ENCODE measurements at regions not wholly inside any gene's neighbourhood (a gene's known extent, or its start where the extent isn't known, plus 50 kb on each side); places are given as distances from the start of the nearest gene placed in this dataset.

DNA sequence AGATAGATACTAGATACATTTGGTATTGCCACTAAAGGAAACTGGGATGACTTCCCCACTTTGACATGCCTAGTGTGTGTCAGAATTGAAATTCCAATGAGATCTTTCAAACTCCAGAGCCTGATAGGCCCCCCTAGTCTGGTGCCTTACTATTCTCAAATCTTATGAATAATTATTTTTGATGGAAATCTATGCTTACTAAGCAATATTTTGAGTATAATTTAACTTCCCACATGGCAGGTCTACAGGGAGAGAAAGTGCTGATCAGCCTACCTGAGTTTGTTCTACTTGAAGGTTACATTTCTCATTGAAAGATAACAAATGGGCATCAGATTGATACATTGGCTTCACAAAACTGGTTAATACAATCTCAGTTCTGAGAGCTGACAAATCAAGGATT is 415.7 kb upstream of the BOD1L1 start (continued):
- TF ChIP-seq EZH2 (IDR thresholded peaks at IDR 0.05; ENCODE audit: low read depth, low read length, severe bottlenecking): no peak
- no peak for TF ChIP-seq CBX5 (IDR thresholded peaks at IDR 0.05; ENCODE audit: low read depth, low read length)

DNA sequence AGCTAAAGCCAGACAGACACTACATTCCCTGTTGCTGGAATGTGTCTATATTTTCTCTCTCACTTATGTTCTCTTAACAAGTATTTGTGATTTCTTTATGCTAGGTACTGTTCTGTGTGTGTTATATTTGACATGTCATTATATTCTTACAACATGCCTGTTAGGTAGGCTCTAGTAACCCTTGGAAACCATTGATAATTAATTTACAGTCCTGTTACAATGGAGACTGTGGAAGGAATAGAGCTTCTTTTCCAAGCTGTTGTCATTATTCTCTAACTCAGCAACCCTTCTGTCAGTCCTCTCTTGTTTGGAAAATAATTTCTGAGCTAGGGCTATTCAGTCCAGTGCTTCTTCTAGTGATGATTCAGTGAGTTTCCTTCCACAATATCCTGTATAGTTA is 419.1 kb upstream of the BOD1L1 start:
- no peak for DNase-seq (ENCODE audit: low read depth in 1 of 2, low spot score in 2 of 2)
- H3K9me3 ChIP-seq (ENCODE audit: insufficient read depth in 2 of 2, low read depth in 1 of 2, low read length in 1 of 2): no peaks in the 10 kb centered on the region
- no peak overlapping the region for H3K14ac ChIP-seq (ENCODE audit: insufficient read length)
- peaks cover 0 to 1% (median 0%) of the 10 kb centered on the region in 4 experiments; a peak in 1 of 7 replicates for H3K27me3 ChIP-seq (replicated peaks in 1 of 4; ENCODE audit: control insufficient read depth in 3 of 4, extremely low read depth in 1 of 4, insufficient read depth in 3 of 4, low read length in 3 of 4)
- no peak overlapping the region for H2BK15ac ChIP-seq (ENCODE audit: low read length)
- no peak overlapping the region for H4K8ac ChIP-seq (ENCODE audit: extremely low read depth, insufficient read depth, low read length)
- no peak overlapping the region for H2AFZ ChIP-seq (ENCODE audit: low read length)
- H3K36me3 ChIP-seq (ENCODE audit: control insufficient read depth in 2 of 4, insufficient read depth in 4 of 4, low read length in 3 of 4): no peaks in the 10 kb centered on the region
- no peak overlapping the region for H4K5ac ChIP-seq (ENCODE audit: insufficient read length, low read depth, low read length)
- no peak overlapping the region for H3K18ac ChIP-seq (ENCODE audit: extremely low read depth, low read length)
- H3K4me3 ChIP-seq (ENCODE audit: extremely low read depth in 1 of 4, insufficient read depth in 2 of 4, low read depth in 3 of 4, low read length in 4 of 4): no peak overlapping the region
- POLR2A ChIA-PET (ENCODE audit: partially characterized antibody): no interaction called here
- H3K56ac ChIP-seq (replicated peaks; ENCODE audit: insufficient read length, low read depth, low read length): no peak overlapping the region
- H2BK20ac ChIP-seq (ENCODE audit: low read length): no peak overlapping the region
- FAIRE-seq: no peak
- H3K4me1 ChIP-seq (replicated peaks in 1 of 4; ENCODE audit: control insufficient read depth in 3 of 4, insufficient read depth in 4 of 4, low read length in 3 of 4): no peaks in the 10 kb centered on the region
- no peak overlapping the region for H3K9ac ChIP-seq (replicated peaks in 1 of 4; ENCODE audit: extremely low read depth in 1 of 4, low read depth in 3 of 4, low read length in 3 of 4)
- no peak overlapping the region for H3K4ac ChIP-seq (replicated peaks; ENCODE audit: insufficient read length, low read depth, low read length)
- no peak overlapping the region for H2AK5ac ChIP-seq (ENCODE audit: low read depth, low read length)
- no peak overlapping the region for H3K4me2 ChIP-seq (ENCODE audit: insufficient read depth in 1 of 2, low read depth in 2 of 2, low read length in 2 of 2)
- no peak overlapping the region for H4K91ac ChIP-seq (replicated peaks; ENCODE audit: insufficient read length, low read length)
- H2BK12ac ChIP-seq (ENCODE audit: low read depth, low read length): no peak overlapping the region
- CTCF ChIA-PET (ENCODE audit: partially characterized antibody): no interaction called here
- H2BK120ac ChIP-seq (replicated peaks; ENCODE audit: low read depth, low read length): no peak overlapping the region
- TF ChIP-seq TBP (IDR thresholded peaks at IDR 0.05; ENCODE audit: low read depth, low read length): no peak
- TF ChIP-seq, protein P1, sequence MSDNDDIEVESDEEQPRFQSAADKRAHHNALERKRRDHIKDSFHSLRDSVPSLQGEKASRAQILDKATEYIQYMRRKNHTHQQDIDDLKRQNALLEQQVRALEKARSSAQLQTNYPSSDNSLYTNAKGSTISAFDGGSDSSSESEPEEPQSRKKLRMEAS (IDR thresholded peaks at IDR 0.05): no peak
- TF ChIP-seq, protein P2, sequence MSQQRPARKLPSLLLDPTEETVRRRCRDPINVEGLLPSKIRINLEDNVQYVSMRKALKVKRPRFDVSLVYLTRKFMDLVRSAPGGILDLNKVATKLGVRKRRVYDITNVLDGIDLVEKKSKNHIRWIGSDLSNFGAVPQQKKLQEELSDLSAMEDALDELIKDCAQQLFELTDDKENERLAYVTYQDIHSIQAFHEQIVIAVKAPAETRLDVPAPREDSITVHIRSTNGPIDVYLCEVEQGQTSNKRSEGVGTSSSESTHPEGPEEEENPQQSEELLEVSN (IDR thresholded peaks at IDR 0.05): no peak
- H3K27ac ChIP-seq (ENCODE audit: low read depth, low read length): no peak overlapping the region
- H3K79me2 ChIP-seq (ENCODE audit: control insufficient read depth in 1 of 2, insufficient read depth in 2 of 2, low read length in 2 of 2): no peaks in the 10 kb centered on the region
- no peaks in the 10 kb centered on the region for H3K23me2 ChIP-seq (ENCODE audit: low read depth, low read length)
- H3K23ac ChIP-seq (ENCODE audit: insufficient read length): no peak overlapping the region
- H2BK5ac ChIP-seq (ENCODE audit: low read depth, low read length): no peak overlapping the region
- no peaks in the 10 kb centered on the region for H4K20me1 ChIP-seq (replicated peaks in 1 of 2; ENCODE audit: control insufficient read depth in 1 of 2, insufficient read depth in 2 of 2, low read length in 2 of 2)
- no peaks in the 10 kb centered on the region for H3K79me1 ChIP-seq (ENCODE audit: low read depth, low read length)

Data from H1 (cell line).